WTC11 (cell line): ENCODE measurements at regions not wholly inside any gene's neighbourhood (a gene's known extent, or its start where the extent isn't known, plus 50 kb on each side); places are given as distances from the start of the nearest gene placed in this dataset.

Experiments used
- ATAC-seq: fragments of 200-7000 bp; cut with Tn5 transposase; 2 replicates; pipeline ENCODE4 v1.10.0; 2021; ENCODE audit warnings: mild to moderate bottlenecking, moderate library complexity
- CTCF ChIA-PET: fragments of 300-600 bp; sonication (Branson Sonifier 250); formaldehyde crosslinking; loops from one replicate; lab custom pipeline; 2021; ENCODE audit warnings: antibody characterized with exemption; lab: Charles Lee
- POLR2A ChIA-PET: fragments of 350-600 bp; sonication (Branson Sonifier 250); formaldehyde crosslinking; loops from one replicate; lab custom pipeline; 2021; ENCODE audit warnings: antibody characterized with exemption; lab: Charles Lee
- DNase-seq: peaks from one replicate; pipeline ENCODE4 v3.0.0; 2021; ENCODE audit warnings: low spot score
- H3K27ac Mint-ChIP-seq: 2 replicates; pipeline ENCODE4 v1.8.0; 2021; ENCODE audit warnings: mixed read lengths
- H3K27me3 Mint-ChIP-seq: 2 replicates; pipeline ENCODE4 v1.8.0; 2021; ENCODE audit warnings: low read depth, mild to moderate bottlenecking, moderate library complexity, mixed read lengths
- H3K36me3 Mint-ChIP-seq: 2 replicates; pipeline ENCODE4 v1.8.0; 2021; ENCODE audit warnings: mixed read lengths
- H3K4me1 Mint-ChIP-seq: 2 replicates; pipeline ENCODE4 v1.8.0; 2022; ENCODE audit warnings: mixed read lengths
- H3K4me3 Mint-ChIP-seq: 2 replicates; pipeline ENCODE4 v1.8.0; 2021; ENCODE audit warnings: mild to moderate bottlenecking, moderate library complexity, mixed read lengths
- H3K9me3 Mint-ChIP-seq: 2 replicates; pipeline ENCODE4 v1.8.0; 2021; ENCODE audit warnings: mixed read lengths
- CREB1 ChIP-seq: sonication (generic); formaldehyde crosslinking; IDR thresholded peaks from 2 replicates; pipeline ENCODE4 v1.8.0; 2023; ENCODE audit warnings: mild to moderate bottlenecking, missing genetic modification reagents
- CREM ChIP-seq: sonication (generic); formaldehyde crosslinking; IDR thresholded peaks from 2 replicates; pipeline ENCODE4 v1.8.1; 2022; ENCODE audit warnings: mild to moderate bottlenecking, missing genetic modification reagents, moderate library complexity
- EMX1 ChIP-seq: fragments of 250-450 bp; sonication (Bioruptor Pico); IDR thresholded peaks from 2 replicates; pipeline ENCODE4 v1.8.0; 2021; ENCODE audit warnings: mild to moderate bottlenecking
- ETV6 ChIP-seq: sonication (generic); formaldehyde crosslinking; IDR thresholded peaks from 2 replicates; pipeline ENCODE4 v1.8.1; 2022; ENCODE audit warnings: mild to moderate bottlenecking, missing genetic modification reagents
- FOXJ3 ChIP-seq: sonication (generic); formaldehyde crosslinking; IDR thresholded peaks from 2 replicates; pipeline ENCODE4 v1.9.0; 2021; ENCODE audit warnings: missing genetic modification reagents, mild to moderate bottlenecking, borderline replicate concordance
- SOX15 ChIP-seq: fragments of 250-450 bp; sonication (Bioruptor Pico); IDR thresholded peaks from 2 replicates; pipeline ENCODE4 v1.9.0; 2021; ENCODE audit warnings: mild to moderate bottlenecking
- TCF7 ChIP-seq: sonication (generic); formaldehyde crosslinking; IDR thresholded peaks from 2 replicates; pipeline ENCODE4 v1.8.0; 2022; ENCODE audit warnings: mild to moderate bottlenecking, low read depth, missing genetic modification reagents, moderate library complexity
- TEAD1 ChIP-seq: sonication (generic); formaldehyde crosslinking; IDR thresholded peaks from 2 replicates; pipeline ENCODE4 v1.8.0; 2022; ENCODE audit warnings: mild to moderate bottlenecking, missing genetic modification reagents
- TP53 ChIP-seq: sonication (generic); formaldehyde crosslinking; IDR thresholded peaks from 2 replicates; pipeline ENCODE4 v1.8.1; 2023; ENCODE audit warnings: mild to moderate bottlenecking, missing genetic modification reagents
- ZNF263 ChIP-seq: sonication (generic); formaldehyde crosslinking; IDR thresholded peaks from 2 replicates; pipeline ENCODE4 v1.8.1; 2022; ENCODE audit warnings: low read depth, mild to moderate bottlenecking, moderate library complexity, missing genetic modification reagents
- TF ChIP-seq, protein P1 (sequence below): sonication (generic); formaldehyde crosslinking; IDR thresholded peaks from 2 replicates; pipeline ENCODE4 v1.8.1; 2023; ENCODE audit warnings: mild to moderate bottlenecking, missing genetic modification reagents, moderate library complexity
- TF ChIP-seq, protein P2 (sequence below): sonication (generic); formaldehyde crosslinking; IDR thresholded peaks from 2 replicates; pipeline ENCODE4 v1.8.0; 2022; ENCODE audit warnings: mild to moderate bottlenecking, missing genetic modification reagents
- TF ChIP-seq, protein P3 (sequence below): sonication (generic); formaldehyde crosslinking; IDR thresholded peaks from 2 replicates; pipeline ENCODE4 v1.8.1; 2022; ENCODE audit warnings: missing genetic modification reagents, borderline replicate concordance
- TF ChIP-seq, protein P4 (sequence below): sonication (generic); formaldehyde crosslinking; IDR thresholded peaks from 2 replicates; pipeline ENCODE4 v1.8.0; 2022; ENCODE audit warnings: mild to moderate bottlenecking, missing genetic modification reagents
- TF ChIP-seq, protein P5 (sequence below): sonication (generic); formaldehyde crosslinking; IDR thresholded peaks from 2 replicates; pipeline ENCODE4 v1.8.0; 2022; ENCODE audit warnings: mild to moderate bottlenecking, missing genetic modification reagents
- TF ChIP-seq, protein P6 (sequence below): fragments of 250-450 bp; sonication (Bioruptor Pico); IDR thresholded peaks from 2 replicates; pipeline ENCODE4 v1.9.0; 2021; ENCODE audit warnings: mild to moderate bottlenecking
- TF ChIP-seq, protein P7 (sequence below): sonication (generic); formaldehyde crosslinking; IDR thresholded peaks from 2 replicates; pipeline ENCODE4 v1.8.1; 2022; ENCODE audit warnings: mild to moderate bottlenecking, moderate library complexity, missing genetic modification reagents
- TF ChIP-seq, protein P8 (sequence below): fragments of 250-450 bp; sonication (Bioruptor Pico); IDR thresholded peaks from 2 replicates; pipeline ENCODE4 v1.9.0; 2021; ENCODE audit warnings: mild to moderate bottlenecking
- TF ChIP-seq, protein P9 (sequence below): sonication (generic); formaldehyde crosslinking; IDR thresholded peaks from 2 replicates; pipeline ENCODE4 v1.8.1; 2023; ENCODE audit warnings: mild to moderate bottlenecking, missing genetic modification reagents, borderline replicate concordance

DNA sequence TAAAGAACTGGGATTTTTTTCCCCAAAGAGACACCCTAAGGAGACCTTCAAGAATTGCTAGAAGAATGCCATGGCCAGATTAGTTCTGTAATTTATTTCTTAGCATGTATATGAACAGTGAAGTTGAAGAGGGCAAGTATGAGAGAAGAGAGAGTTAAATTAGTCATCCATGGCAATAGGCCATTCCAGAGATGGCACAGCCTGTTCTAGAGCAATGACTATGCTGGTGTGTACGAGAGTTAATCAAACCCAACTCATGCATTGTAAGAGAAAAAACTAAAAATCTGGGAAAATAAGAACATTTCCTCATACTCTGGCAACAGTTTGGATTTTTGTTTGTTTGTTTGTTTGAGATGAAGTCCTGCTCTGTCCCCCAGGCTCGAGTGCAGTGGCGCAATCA lies 112.1 kb upstream of the PIK3C3 start:
- Mint-ChIP-seq H3K27me3 (no peaks in the 10 kb centered on the region), H3K4me3 (no peak overlapping the region), H3K4me1 (peaks cover 14% of the 10 kb centered on the region), H3K36me3 (no peaks in the 10 kb centered on the region), H3K27ac (no peak overlapping the region), H3K9me3 (no peaks in the 10 kb centered on the region)
- ChIA-PET POLR2A (no interaction called here), CTCF (no interaction called here)
- ATAC-seq (no peak), DNase-seq (no peak)
- TF ChIP-seq ZNF263 (CRISPR knock-in tag) = no peak
- no peak for TF ChIP-seq CREM (CRISPR knock-in tag)
- TF ChIP-seq TCF7 (CRISPR knock-in tag) = no peak
- no peak for TF ChIP-seq SOX15 (CRISPR knock-in tag)
- TF ChIP-seq, protein P1, sequence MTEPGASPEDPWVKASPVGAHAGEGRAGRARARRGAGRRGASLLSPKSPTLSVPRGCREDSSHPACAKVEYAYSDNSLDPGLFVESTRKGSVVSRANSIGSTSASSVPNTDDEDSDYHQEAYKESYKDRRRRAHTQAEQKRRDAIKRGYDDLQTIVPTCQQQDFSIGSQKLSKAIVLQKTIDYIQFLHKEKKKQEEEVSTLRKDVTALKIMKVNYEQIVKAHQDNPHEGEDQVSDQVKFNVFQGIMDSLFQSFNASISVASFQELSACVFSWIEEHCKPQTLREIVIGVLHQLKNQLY (CRISPR knock-in tag) = no peak
- TF ChIP-seq TP53 = no peak
- no peak for TF ChIP-seq CREB1 (CRISPR knock-in tag)
- TF ChIP-seq FOXJ3 (CRISPR knock-in tag) = no peak
- no peak for TF ChIP-seq ETV6
- TF ChIP-seq, protein P2, sequence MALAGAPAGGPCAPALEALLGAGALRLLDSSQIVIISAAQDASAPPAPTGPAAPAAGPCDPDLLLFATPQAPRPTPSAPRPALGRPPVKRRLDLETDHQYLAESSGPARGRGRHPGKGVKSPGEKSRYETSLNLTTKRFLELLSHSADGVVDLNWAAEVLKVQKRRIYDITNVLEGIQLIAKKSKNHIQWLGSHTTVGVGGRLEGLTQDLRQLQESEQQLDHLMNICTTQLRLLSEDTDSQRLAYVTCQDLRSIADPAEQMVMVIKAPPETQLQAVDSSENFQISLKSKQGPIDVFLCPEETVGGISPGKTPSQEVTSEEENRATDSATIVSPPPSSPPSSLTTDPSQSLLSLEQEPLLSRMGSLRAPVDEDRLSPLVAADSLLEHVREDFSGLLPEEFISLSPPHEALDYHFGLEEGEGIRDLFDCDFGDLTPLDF (CRISPR knock-in tag) = no peak

DNA sequence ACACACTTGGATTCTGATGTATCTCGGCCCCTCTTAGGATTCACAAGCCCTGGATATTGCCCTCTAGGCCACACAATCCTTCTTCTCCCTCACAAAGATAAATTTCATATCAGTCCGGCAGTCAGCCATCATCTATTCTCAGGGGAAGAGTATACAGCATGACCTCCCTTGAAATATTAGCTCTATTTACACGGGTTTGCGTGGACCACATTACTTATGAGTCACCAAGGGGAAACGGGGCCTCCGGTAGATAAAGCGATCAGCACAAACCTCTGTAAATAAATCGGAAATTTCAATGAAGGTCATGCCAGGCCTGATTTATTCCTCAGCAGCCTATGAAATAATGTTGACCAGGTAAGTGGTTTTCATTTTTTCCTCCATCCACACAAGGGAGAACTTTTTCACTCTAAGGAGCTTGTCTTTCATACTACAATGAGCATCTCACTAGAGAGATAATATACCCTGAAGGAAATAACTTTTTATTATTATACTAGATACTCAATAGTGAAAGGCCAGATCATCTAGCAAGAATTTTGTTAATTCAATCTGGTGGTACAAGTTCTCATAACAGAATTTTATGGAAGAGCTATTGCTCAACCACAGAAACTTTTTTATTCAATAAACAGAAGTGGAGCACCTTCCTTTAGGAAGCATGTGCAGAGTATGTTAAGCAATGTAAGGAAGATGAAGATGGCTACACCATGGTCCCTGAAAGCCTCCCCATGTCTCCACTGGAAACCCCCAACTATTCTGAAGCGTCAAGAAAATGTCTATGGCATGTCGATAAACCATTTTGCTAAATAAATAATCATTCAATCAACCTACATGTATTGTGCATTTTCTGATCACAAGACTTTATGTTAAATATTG lies 125.2 kb upstream of the PIK3C3 start:
- ChIA-PET CTCF (no interaction called here), POLR2A (no interaction called here)
- H3K27me3 Mint-ChIP-seq = peaks cover 8% of the 10 kb centered on the region
- 0 out of 2 replicates have a peak, but pooled peaks cover 4% of the 10 kb centered on the region for H3K4me1 Mint-ChIP-seq
- no peaks in the 10 kb centered on the region for H3K36me3 Mint-ChIP-seq
- H3K4me3 Mint-ChIP-seq = no peak overlapping the region
- H3K27ac Mint-ChIP-seq = no peak overlapping the region
- DNase-seq = no peak
- no peak for ATAC-seq
- H3K9me3 Mint-ChIP-seq = no peaks in the 10 kb centered on the region
- TF ChIP-seq, protein P3, sequence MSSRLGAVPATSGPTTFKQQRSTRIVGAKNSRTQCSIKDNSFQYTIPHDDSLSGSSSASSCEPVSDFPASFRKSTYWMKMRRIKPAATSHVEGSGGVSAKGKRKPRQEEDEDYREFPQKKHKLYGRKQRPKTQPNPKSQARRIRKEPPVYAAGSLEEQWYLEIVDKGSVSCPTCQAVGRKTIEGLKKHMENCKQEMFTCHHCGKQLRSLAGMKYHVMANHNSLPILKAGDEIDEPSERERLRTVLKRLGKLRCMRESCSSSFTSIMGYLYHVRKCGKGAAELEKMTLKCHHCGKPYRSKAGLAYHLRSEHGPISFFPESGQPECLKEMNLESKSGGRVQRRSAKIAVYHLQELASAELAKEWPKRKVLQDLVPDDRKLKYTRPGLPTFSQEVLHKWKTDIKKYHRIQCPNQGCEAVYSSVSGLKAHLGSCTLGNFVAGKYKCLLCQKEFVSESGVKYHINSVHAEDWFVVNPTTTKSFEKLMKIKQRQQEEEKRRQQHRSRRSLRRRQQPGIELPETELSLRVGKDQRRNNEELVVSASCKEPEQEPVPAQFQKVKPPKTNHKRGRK = no peak
- TF ChIP-seq TEAD1 (no peak), EMX1 (CRISPR knock-in tag) (no peak), CREM (CRISPR knock-in tag) (no peak)
- TF ChIP-seq, protein P4, sequence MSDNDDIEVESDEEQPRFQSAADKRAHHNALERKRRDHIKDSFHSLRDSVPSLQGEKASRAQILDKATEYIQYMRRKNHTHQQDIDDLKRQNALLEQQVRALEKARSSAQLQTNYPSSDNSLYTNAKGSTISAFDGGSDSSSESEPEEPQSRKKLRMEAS (CRISPR knock-in tag) = no peak
- TF ChIP-seq, protein P1 (CRISPR knock-in tag) = no peak
- TF ChIP-seq, protein P5, sequence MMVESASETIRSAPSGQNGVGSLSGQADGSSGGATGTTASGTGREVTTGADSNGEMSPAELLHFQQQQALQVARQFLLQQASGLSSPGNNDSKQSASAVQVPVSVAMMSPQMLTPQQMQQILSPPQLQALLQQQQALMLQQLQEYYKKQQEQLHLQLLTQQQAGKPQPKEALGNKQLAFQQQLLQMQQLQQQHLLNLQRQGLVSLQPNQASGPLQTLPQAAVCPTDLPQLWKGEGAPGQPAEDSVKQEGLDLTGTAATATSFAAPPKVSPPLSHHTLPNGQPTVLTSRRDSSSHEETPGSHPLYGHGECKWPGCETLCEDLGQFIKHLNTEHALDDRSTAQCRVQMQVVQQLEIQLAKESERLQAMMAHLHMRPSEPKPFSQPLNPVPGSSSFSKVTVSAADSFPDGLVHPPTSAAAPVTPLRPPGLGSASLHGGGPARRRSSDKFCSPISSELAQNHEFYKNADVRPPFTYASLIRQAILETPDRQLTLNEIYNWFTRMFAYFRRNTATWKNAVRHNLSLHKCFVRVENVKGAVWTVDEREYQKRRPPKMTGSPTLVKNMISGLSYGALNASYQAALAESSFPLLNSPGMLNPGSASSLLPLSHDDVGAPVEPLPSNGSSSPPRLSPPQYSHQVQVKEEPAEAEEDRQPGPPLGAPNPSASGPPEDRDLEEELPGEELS (CRISPR knock-in tag) = no peak
- TF ChIP-seq, protein P6, sequence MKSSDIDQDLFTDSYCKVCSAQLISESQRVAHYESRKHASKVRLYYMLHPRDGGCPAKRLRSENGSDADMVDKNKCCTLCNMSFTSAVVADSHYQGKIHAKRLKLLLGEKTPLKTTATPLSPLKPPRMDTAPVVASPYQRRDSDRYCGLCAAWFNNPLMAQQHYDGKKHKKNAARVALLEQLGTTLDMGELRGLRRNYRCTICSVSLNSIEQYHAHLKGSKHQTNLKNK (CRISPR knock-in tag) = no peak
- TF ChIP-seq, protein P7, sequence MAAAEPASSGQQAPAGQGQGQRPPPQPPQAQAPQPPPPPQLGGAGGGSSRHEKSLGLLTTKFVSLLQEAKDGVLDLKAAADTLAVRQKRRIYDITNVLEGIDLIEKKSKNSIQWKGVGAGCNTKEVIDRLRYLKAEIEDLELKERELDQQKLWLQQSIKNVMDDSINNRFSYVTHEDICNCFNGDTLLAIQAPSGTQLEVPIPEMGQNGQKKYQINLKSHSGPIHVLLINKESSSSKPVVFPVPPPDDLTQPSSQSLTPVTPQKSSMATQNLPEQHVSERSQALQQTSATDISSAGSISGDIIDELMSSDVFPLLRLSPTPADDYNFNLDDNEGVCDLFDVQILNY (CRISPR knock-in tag) = no peak
- TF ChIP-seq, protein P8, sequence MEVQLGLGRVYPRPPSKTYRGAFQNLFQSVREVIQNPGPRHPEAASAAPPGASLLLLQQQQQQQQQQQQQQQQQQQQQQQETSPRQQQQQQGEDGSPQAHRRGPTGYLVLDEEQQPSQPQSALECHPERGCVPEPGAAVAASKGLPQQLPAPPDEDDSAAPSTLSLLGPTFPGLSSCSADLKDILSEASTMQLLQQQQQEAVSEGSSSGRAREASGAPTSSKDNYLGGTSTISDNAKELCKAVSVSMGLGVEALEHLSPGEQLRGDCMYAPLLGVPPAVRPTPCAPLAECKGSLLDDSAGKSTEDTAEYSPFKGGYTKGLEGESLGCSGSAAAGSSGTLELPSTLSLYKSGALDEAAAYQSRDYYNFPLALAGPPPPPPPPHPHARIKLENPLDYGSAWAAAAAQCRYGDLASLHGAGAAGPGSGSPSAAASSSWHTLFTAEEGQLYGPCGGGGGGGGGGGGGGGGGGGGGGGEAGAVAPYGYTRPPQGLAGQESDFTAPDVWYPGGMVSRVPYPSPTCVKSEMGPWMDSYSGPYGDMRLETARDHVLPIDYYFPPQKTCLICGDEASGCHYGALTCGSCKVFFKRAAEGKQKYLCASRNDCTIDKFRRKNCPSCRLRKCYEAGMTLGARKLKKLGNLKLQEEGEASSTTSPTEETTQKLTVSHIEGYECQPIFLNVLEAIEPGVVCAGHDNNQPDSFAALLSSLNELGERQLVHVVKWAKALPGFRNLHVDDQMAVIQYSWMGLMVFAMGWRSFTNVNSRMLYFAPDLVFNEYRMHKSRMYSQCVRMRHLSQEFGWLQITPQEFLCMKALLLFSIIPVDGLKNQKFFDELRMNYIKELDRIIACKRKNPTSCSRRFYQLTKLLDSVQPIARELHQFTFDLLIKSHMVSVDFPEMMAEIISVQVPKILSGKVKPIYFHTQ (CRISPR knock-in tag) = no peak
- TF ChIP-seq, protein P9, sequence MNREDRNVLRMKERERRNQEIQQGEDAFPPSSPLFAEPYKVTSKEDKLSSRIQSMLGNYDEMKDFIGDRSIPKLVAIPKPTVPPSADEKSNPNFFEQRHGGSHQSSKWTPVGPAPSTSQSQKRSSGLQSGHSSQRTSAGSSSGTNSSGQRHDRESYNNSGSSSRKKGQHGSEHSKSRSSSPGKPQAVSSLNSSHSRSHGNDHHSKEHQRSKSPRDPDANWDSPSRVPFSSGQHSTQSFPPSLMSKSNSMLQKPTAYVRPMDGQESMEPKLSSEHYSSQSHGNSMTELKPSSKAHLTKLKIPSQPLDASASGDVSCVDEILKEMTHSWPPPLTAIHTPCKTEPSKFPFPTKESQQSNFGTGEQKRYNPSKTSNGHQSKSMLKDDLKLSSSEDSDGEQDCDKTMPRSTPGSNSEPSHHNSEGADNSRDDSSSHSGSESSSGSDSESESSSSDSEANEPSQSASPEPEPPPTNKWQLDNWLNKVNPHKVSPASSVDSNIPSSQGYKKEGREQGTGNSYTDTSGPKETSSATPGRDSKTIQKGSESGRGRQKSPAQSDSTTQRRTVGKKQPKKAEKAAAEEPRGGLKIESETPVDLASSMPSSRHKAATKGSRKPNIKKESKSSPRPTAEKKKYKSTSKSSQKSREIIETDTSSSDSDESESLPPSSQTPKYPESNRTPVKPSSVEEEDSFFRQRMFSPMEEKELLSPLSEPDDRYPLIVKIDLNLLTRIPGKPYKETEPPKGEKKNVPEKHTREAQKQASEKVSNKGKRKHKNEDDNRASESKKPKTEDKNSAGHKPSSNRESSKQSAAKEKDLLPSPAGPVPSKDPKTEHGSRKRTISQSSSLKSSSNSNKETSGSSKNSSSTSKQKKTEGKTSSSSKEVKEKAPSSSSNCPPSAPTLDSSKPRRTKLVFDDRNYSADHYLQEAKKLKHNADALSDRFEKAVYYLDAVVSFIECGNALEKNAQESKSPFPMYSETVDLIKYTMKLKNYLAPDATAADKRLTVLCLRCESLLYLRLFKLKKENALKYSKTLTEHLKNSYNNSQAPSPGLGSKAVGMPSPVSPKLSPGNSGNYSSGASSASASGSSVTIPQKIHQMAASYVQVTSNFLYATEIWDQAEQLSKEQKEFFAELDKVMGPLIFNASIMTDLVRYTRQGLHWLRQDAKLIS (CRISPR knock-in tag) = no peak
